HepG2 (cell line): ENCODE measurements at regions not wholly inside any gene's neighbourhood (a gene's known extent, or its start where the extent isn't known, plus 50 kb on each side); places are given as distances from the start of the nearest gene placed in this dataset.

Source experiments
- AGO1 ChIP-seq: fragments of 200-400 bp; formaldehyde crosslinking; IDR thresholded peaks from 2 replicates; pipeline ENCODE4 v1.6.1; 2017; ENCODE audit warnings: mild to moderate bottlenecking, low read depth, low read length, moderate library complexity; ENCODE audit not compliant: poor library complexity, severe bottlenecking
- ARID4A ChIP-seq: sonication (generic); formaldehyde crosslinking; IDR thresholded peaks from 2 replicates; pipeline ENCODE4 v1.5.0; 2020; ENCODE audit warnings: mild to moderate bottlenecking, missing genetic modification reagents, borderline replicate concordance
- DMTF1 ChIP-seq: sonication (generic); formaldehyde crosslinking; IDR thresholded peaks from 2 replicates; pipeline ENCODE4 v1.4.0; 2020; ENCODE audit warnings: mild to moderate bottlenecking, missing genetic modification reagents
- HNRNPUL1 ChIP-seq: fragments of 200-400 bp; formaldehyde crosslinking; IDR thresholded peaks from 2 replicates; pipeline ENCODE4 v1.6.1; 2017; ENCODE audit warnings: low read depth, mild to moderate bottlenecking, low read length, moderate library complexity
- HOXA3 ChIP-seq: sonication (generic); formaldehyde crosslinking; IDR thresholded peaks from 2 replicates; pipeline ENCODE4 v1.5.0; 2020; ENCODE audit warnings: missing genetic modification reagents
- IKZF4 ChIP-seq: sonication (generic); formaldehyde crosslinking; IDR thresholded peaks from 2 replicates; pipeline ENCODE4 v1.5.1; 2020; ENCODE audit warnings: borderline replicate concordance, mild to moderate bottlenecking, low read depth, missing genetic modification reagents; ENCODE audit errors: not compliant biosample characterization
- MIER3 ChIP-seq: IDR thresholded peaks from 2 replicates; pipeline ENCODE4 v1.6.1; 2016; ENCODE audit warnings: missing compliant biosample characterization, borderline replicate concordance
- MXD3 ChIP-seq: IDR thresholded peaks from 2 replicates; pipeline ENCODE4 v1.6.1; 2016; ENCODE audit warnings: mild to moderate bottlenecking, missing biosample characterization, missing genetic modification reagents
- NONO ChIP-seq, 2 experiments: fragments of 450-650 bp in 1 of 2; sonication (generic) in 1 of 2; formaldehyde crosslinking in 1 of 2; IDR thresholded peaks in 1 of 2; conservative IDR thresholded peaks in 1 of 2; 2 replicates each; pipeline versions ENCODE4 v1.6.1 to v1.8.0; 2017 to 2022; ENCODE audit warnings: mild to moderate bottlenecking in 1 of 2, missing genetic modification reagents in 1 of 2, moderate library complexity in 1 of 2
- NR0B2 ChIP-seq: sonication (generic); formaldehyde crosslinking; IDR thresholded peaks from 2 replicates; pipeline ENCODE4 v1.4.0; 2020; ENCODE audit warnings: mild to moderate bottlenecking, missing genetic modification reagents
- POLR2AphosphoS5 ChIP-seq: IDR thresholded peaks from 2 replicates; pipeline ENCODE4 v1.6.1; 2012; ENCODE audit warnings: low read depth, low read length
- SIX1 ChIP-seq: sonication (generic); formaldehyde crosslinking; IDR thresholded peaks from 2 replicates; pipeline ENCODE4 v1.4.0; 2020; ENCODE audit warnings: missing genetic modification reagents, borderline replicate concordance
- SMAD1 ChIP-seq: sonication (generic); formaldehyde crosslinking; IDR thresholded peaks from 2 replicates; pipeline ENCODE4 v1.4.0; 2020; ENCODE audit warnings: missing genetic modification reagents, low read depth, mild to moderate bottlenecking, borderline replicate concordance
- SNAPC2 ChIP-seq: sonication (generic); formaldehyde crosslinking; IDR thresholded peaks from 2 replicates; pipeline ENCODE4 v1.8.1; 2022; ENCODE audit warnings: mild to moderate bottlenecking, missing genetic modification reagents
- ZFYVE20 ChIP-seq: sonication (generic); formaldehyde crosslinking; IDR thresholded peaks from 2 replicates; pipeline ENCODE4 v1.8.0; 2023; ENCODE audit warnings: low read depth, mild to moderate bottlenecking, moderate library complexity, missing genetic modification reagents, borderline replicate concordance
- ZSCAN31 ChIP-seq: sonication (generic); formaldehyde crosslinking; IDR thresholded peaks from 2 replicates; pipeline ENCODE4 v1.5.0; 2020; ENCODE audit warnings: low read depth, mild to moderate bottlenecking, missing genetic modification reagents

GRCh38 chr7:434891-435629, 84.6 kb downstream of the PDGFA start (continued):
- TF ChIP-seq DMTF1 (CRISPR knock-in tag), result no peak
- no peak for TF ChIP-seq AGO1
- TF ChIP-seq MXD3 (CRISPR knock-in tag), result no peak
- TF ChIP-seq MIER3, result no peak
- TF ChIP-seq ZFYVE20 (CRISPR knock-in tag), result no peak
- no peak for TF ChIP-seq IKZF4
- TF ChIP-seq SIX1 (CRISPR knock-in tag), result no peak
- no peak for TF ChIP-seq SMAD1
- TF ChIP-seq HOXA3 (CRISPR knock-in tag), result peak; percentile 45; the same call in 1 of the 2 replicates
- TF ChIP-seq HNRNPUL1, result no peak
- TF ChIP-seq NR0B2 (CRISPR knock-in tag), result no peak
- no peak for TF ChIP-seq NONO (IDR thresholded peaks at IDR 0.05)
- 0 out of 2 replicates have a peak, but pooled peaks have one; percentile 29 for TF ChIP-seq NONO (CRISPR knock-in tag; conservative IDR thresholded peaks at IDR 0.05)
- TF ChIP-seq ZSCAN31, result no peak
- no peak; the same call in 1 of the 2 replicates for TF ChIP-seq ARID4A (CRISPR knock-in tag)
- no peak for TF ChIP-seq SNAPC2 (CRISPR knock-in tag)
- TF ChIP-seq POLR2AphosphoS5, result no peak
